Activated naive CD8-positive, alpha-beta T cell treated with anti-CD3 and anti-CD28 coated beads, Interleukin-2, amount 50 U/mL, for 16 hours (primary cell): ENCODE measurements at regions not wholly inside any gene's neighbourhood (a gene's known extent, or its start where the extent isn't known, plus 50 kb on each side); places are given as distances from the start of the nearest gene placed in this dataset.
A peak's percentile ranks its signal among the peaks of the same experiment; 100 is the strongest.

ENCODE experiments used
- DNase-seq: peaks from one replicate; pipeline ENCODE4 v3.0.0-alpha.2; 2020; ENCODE audit warnings: low read depth, low spot score

DNA sequence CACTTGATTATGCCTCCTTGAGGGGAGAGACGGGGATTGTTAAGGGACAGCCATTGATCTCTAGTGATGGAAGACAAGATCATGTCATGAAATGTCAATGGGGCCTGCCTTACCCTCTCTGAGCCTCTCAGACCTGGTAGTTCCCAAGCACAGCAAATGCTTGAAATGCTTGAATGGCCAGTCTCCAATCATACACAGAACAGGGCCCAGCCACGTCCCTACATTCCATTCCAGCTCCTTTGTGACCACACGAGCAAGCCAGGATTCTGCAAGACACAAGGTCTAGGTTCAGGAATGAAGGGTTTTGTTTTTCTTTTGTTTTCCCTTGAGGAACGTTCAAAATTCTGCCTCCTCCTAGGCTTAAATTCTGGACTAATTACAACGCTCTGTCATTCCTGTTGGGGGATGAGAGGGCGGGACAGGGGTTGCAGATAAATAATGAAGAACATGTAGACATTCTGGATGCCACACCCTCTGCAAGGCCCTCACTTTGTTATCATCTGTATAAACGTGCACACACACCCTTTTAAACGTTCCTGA, 98.1 kb upstream of the YPEL5 start:
- DNase-seq: no peak

DNA sequence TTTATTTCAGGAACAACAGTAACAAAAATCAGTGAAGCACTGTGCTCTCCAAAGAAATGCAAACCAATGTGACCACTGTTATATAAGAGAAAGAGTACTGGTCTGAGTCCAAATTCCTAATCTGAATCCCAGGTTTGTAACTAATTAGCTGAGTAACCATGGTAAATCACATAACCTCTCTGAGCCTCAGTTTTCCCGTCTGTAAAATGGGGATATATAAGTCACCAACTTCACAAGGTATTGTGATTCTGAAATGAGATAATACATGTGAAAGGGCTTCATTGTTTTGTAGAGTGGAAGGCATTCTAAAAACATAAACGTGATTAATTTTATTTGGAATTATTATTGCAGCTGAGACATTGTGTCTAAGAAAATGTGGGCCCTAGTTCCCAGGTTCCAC, 91.3 kb upstream of the YPEL5 start:
- no peak for DNase-seq

DNA sequence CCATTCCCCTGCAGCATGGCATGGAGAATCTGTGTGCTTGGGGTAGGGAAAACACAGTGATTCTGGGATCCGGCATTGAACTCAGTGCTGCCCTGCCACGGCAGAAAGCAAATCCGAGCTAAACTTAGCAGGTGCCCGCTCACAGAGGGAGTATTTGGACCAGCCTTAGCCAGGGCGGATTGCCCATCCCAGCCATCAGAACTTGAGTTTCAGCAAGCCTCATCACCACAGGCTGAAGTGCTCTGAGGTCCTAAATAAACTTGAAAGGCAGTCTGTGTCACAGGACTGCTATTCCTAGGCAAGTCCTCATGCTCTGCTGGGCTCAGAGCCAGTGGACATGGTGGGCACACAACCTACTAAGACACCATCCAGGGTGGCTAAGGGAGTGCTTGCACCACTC, 86.2 kb upstream of the YPEL5 start:
- no peak for DNase-seq

DNA sequence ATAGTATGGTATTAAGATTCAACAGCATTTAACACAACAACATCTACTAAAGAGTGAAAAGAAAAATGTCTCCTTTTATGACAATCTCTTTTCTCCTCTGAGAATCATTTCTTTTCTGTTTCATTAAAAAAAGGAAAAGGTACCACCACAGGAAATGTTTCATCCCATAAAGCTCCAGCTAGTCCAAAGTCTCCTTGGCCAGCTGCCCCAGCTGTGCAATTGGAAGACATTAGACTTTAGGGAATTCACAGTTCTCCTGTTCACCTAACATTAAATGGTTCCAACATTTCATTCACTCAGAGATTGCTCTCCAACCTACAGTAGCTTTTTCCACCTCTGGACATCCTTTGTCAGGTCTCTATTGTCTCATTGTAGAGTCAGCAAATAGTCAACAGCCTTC, 78.7 kb upstream of the YPEL5 start:
- no peak for DNase-seq

DNA sequence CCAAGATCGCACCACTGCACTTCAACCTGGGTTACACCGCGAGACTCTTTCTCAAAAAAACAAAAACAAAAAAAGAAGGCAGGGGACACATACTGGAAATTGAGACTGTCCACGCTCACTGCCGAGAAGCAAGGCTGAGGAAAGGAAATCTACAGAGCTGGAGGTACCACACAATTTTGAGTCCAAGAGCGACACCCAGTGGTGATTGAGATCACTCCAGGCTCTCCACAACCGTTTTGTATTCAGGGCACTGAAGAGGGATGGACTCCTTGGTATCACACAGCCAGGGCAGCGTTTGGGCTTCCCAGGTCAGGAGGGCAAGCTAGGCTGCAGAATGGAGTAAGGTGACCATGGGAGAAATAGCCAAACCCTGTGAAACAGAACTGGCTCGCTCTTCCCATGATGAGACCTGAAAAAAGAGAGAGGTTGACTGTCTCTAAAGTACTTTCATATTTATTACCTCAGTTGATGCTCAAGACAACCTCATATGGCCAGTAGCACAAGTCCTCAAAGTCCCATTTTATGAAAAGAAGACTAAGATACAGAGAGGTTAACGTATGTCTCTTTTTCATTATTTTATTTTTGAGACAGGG, 74.5 kb upstream of the YPEL5 start:
- peak; percentile 16 for DNase-seq

DNA sequence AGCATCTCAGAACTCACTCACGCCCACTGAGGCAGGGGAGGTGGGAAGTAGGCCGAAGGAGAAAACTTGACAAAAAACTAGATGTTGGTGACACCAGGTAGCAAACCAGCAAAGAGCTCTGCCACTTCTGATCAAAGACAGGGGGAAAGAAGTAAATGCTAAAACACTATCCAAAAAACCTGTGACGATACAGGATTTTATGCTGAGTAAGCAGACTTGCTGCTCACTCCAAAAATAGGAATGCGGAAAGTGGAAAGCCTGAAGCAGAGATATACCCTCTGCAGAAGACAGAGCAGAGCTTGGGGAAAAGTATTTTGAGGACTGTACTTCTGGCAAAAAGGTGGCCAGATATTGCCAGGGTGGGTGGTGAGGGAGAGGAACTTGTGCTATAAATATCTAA, 73.3 kb upstream of the YPEL5 start:
- no peak for DNase-seq

DNA sequence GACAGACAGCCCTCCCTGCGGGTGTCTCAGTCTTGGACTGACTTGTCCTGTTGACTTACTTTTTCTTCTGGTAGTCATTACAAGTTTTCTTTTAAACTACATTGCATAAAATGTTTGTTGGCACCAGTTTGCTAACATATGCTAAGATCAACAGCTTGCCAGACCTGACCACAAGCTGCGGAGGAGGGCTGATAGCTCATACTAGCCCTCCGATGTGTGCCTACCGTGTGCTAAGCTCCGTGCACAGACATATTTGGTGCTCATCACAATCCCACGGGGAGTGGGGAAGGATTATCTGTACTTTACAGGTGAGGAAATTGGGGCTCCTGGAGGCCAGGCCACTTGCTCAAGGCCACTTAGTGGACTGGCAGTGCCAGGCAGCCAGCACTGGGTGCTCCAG, 72.8 kb upstream of the YPEL5 start:
- no peak for DNase-seq

DNA sequence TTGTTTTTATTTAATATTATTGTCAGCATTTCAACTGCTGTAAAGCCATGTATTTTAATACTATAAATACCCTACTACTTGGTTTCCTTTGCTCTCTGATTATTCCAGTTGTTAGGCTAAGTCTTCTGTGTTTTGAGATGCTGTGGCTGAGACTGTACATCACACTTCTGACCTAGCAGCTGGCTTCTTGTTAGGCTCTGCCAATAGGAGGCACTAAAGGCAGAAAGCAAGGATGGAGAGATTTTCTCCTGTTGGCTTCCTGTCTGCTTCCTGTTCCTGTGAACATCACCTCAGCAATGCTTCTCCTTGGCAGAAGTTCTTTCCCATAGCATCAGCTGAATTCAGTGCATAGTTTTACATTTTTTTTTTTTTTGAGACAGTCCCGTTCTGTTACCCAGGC, 68.3 kb upstream of the YPEL5 start:
- no peak for DNase-seq

DNA sequence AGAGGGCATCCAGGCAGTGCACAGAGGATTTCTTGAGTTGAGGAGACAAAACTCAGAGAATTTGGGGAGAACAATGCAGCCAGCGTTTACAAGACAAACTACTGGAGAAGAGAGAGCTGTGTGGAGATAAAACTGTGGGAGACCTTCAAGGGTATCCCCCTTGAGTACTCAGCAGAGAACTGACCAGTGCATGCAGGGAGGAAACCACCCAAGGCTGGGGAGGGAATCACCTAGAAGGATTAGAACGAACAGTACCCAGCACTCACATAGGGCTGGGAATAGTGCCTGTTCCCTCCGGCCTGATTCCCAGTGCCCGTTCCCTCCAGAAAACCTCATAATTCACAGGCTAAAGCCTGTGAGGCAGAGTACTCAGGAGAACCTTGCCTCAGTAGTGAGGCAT, 61.9 kb upstream of the YPEL5 start:
- no peak for DNase-seq

DNA sequence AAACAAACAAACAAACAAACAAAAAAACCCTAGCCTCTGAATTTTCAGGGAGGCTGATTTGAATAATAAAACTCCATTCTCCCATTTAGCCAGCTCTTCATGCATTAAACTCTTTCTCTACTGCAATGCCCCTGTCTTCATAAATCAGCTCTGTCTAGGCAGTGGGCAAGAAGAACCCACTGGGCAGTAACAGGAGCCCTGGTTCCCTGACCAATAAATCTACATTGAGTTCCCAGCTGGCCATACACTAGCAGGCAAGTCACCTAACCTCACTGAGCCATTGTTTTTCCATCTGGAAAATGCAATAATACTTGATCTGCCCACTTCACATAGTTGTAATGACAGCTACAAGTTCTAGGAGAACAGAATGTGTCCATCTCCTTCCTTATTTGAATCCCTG, 57.6 kb upstream of the YPEL5 start:
- DNase-seq: no peak

DNA sequence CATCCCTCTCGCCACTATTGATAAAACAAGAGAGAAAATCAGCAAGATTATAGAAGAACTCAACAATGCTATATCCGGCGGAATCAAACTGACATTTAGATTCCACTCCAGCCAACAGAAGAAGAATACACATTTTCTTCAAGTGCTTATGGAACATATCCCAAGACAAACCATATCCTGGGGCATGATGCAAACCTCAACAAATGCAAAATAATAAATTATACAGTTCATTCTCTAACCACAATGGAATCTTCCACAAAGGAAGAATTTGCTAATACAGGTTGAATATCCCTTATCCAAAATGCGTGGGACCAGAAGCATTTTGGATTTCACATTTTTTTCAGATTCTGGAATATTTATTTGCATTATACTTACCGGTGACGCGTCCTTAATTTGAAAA, 51.4 kb upstream of the YPEL5 start:
- no peak for DNase-seq

DNA sequence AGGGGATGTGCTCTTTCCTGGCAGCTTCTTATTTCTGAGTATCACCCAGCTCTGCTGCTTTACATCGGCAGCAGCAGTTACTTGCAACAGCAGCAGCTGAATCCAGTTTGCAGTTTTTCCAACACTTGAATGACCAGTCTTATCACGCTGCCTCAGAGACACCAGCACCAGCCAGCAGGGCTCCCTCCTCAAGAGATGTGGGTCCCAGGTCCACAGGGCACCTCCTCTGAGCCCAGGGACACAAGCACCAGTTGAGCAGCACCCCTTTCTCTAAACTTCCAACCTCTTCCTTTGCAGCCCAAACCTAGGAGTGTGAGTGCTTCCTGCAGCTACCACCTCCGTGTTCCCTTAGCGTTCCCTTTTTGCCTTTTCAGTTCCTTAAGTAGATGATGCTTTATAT, 50.4 kb upstream of the YPEL5 start:
- no peak for DNase-seq
